Astrocyte (in vitro differentiated cells and primary cell): ENCODE measurements at regions not wholly inside any gene's neighbourhood (a gene's known extent, or its start where the extent isn't known, plus 50 kb on each side); places are given as distances from the start of the nearest gene placed in this dataset.

Experiments
- DNase-seq: peaks from one replicate; pipeline ENCODE4 v3.0.0-alpha.2; 2010; ENCODE audit warnings: low read depth
- FAIRE-seq: peaks from 2 replicates; lab custom pipeline; 2011; peaks lifted over from hg19 to GRCh38; lab: Jason Lieb, UNC
- H2AFZ ChIP-seq: 2 replicates; pipeline ENCODE4 v1.6.0; 2012; ENCODE audit warnings: low read depth, low read length, inconsistent platforms
- H3K27ac ChIP-seq: 2 replicates; pipeline ENCODE4 v1.5.1; 2011; ENCODE audit warnings: low read depth, low read length, inconsistent platforms
- H3K27me3 ChIP-seq: 2 replicates; pipeline ENCODE4 v1.6.0; 2011; ENCODE audit warnings: low read length, inconsistent platforms; ENCODE audit not compliant: insufficient read depth
- H3K36me3 ChIP-seq: 2 replicates; pipeline ENCODE4 v1.5.1; 2011; ENCODE audit warnings: low read length, inconsistent platforms; ENCODE audit not compliant: insufficient read depth
- H3K4me1 ChIP-seq: 2 replicates; pipeline ENCODE4 v1.5.1; 2011; ENCODE audit warnings: low read length, inconsistent platforms; ENCODE audit not compliant: insufficient read depth
- H3K4me2 ChIP-seq: 2 replicates; pipeline ENCODE4 v1.6.0; 2012; ENCODE audit warnings: low read length, inconsistent platforms
- H3K4me3 ChIP-seq: 2 replicates; pipeline ENCODE4 v1.5.1; 2011; ENCODE audit warnings: low read depth, mild to moderate bottlenecking, low read length, inconsistent platforms; ENCODE audit not compliant: insufficient read depth
- H3K79me2 ChIP-seq: 2 replicates; pipeline ENCODE4 v1.6.0; 2012; ENCODE audit warnings: mild to moderate bottlenecking, low read length, inconsistent platforms; ENCODE audit not compliant: insufficient read depth
- H3K9ac ChIP-seq: 2 replicates; pipeline ENCODE4 v1.6.0; 2012; ENCODE audit warnings: mild to moderate bottlenecking, low read length, inconsistent platforms
- H3K9me3 ChIP-seq: 2 replicates; pipeline ENCODE4 v1.5.1; 2012; ENCODE audit warnings: low read depth, mild to moderate bottlenecking, low read length, inconsistent platforms; ENCODE audit not compliant: insufficient read depth
- H4K20me1 ChIP-seq: 2 replicates; pipeline ENCODE4 v1.6.0; 2012; ENCODE audit warnings: low read length, inconsistent platforms; ENCODE audit not compliant: insufficient read depth
- H3K27ac Mint-ChIP-seq: one replicate; pipeline ENCODE4 v1.8.0; 2021; ENCODE audit warnings: mild to moderate bottlenecking, mixed read lengths; ENCODE audit not compliant: unreplicated experiment
- H3K27me3 Mint-ChIP-seq: one replicate; pipeline ENCODE4 v1.8.0; 2021; ENCODE audit warnings: low read depth, mixed read lengths; ENCODE audit not compliant: unreplicated experiment
- H3K36me3 Mint-ChIP-seq: one replicate; pipeline ENCODE4 v1.8.0; 2021; ENCODE audit warnings: low read depth, mixed read lengths; ENCODE audit not compliant: unreplicated experiment
- H3K4me1 Mint-ChIP-seq: one replicate; pipeline ENCODE4 v1.8.0; 2021; ENCODE audit warnings: low read depth, mixed read lengths; ENCODE audit not compliant: unreplicated experiment
- H3K4me3 Mint-ChIP-seq: one replicate; pipeline ENCODE4 v1.8.0; 2021; ENCODE audit warnings: mild to moderate bottlenecking, moderate library complexity, mixed read lengths; ENCODE audit not compliant: unreplicated experiment
- H3K9me3 Mint-ChIP-seq: one replicate; pipeline ENCODE4 v1.8.0; 2021; ENCODE audit warnings: mild to moderate bottlenecking, mixed read lengths; ENCODE audit not compliant: unreplicated experiment
- CTCF ChIP-seq: IDR thresholded peaks from 2 replicates; pipeline ENCODE4 v1.5.1; 2011; ENCODE audit warnings: low read depth, mild to moderate bottlenecking, inconsistent platforms, low read length, moderate library complexity; ENCODE audit not compliant: insufficient read depth
- EZH2 ChIP-seq: IDR thresholded peaks from 2 replicates; pipeline ENCODE4 v1.6.1; 2012; ENCODE audit warnings: mild to moderate bottlenecking, low read length, inconsistent platforms; ENCODE audit not compliant: insufficient read depth

- peaks cover 13% of the 10 kb centered on the region for H3K27me3 Mint-ChIP-seq
- Histone ChIP-seq H3K36me3 (no peaks in the 10 kb centered on the region), H2AFZ (no peak overlapping the region), H3K4me1 (no peaks in the 10 kb centered on the region), H3K79me2 (no peaks in the 10 kb centered on the region), H4K20me1 (no peaks in the 10 kb centered on the region), H3K27ac (no peak overlapping the region), H3K27me3 (peaks cover 10% of the 10 kb centered on the region), H3K4me2 (no peak overlapping the region), H3K4me3 (no peak overlapping the region), H3K9me3 (peaks cover 3% of the 10 kb centered on the region), H3K9ac (no peak overlapping the region)
- TF ChIP-seq CTCF (no peak), EZH2 (no peak)
- peaks cover 6% of the 10 kb centered on the region for H3K9me3 Mint-ChIP-seq
- H3K27ac Mint-ChIP-seq = no peak overlapping the region
- no peaks in the 10 kb centered on the region for H3K36me3 Mint-ChIP-seq
- no peak overlapping the region for H3K4me3 Mint-ChIP-seq
- no peak for FAIRE-seq
- DNase-seq = no peak
- H3K4me1 Mint-ChIP-seq = no peaks in the 10 kb centered on the region
Measured at GRCh38 chr21:35720208-35720731, 340.1 kb downstream of the SETD4 start.

- Mint-ChIP-seq H3K4me3 (no peak overlapping the region), H3K36me3 (no peaks in the 10 kb centered on the region), H3K4me1 (no peaks in the 10 kb centered on the region), H3K9me3 (peaks cover 10% of the 10 kb centered on the region), H3K27ac (no peak overlapping the region), H3K27me3 (peaks cover 12% of the 10 kb centered on the region)
- Histone ChIP-seq H3K4me2 (no peak overlapping the region), H3K9me3 (peaks cover 3% of the 10 kb centered on the region), H2AFZ (no peak overlapping the region), H3K4me3 (no peak overlapping the region), H3K36me3 (no peaks in the 10 kb centered on the region), H3K4me1 (no peaks in the 10 kb centered on the region), H3K79me2 (no peaks in the 10 kb centered on the region), H3K27me3 (peaks cover 12% of the 10 kb centered on the region), H4K20me1 (no peaks in the 10 kb centered on the region), H3K27ac (no peak overlapping the region), H3K9ac (no peak overlapping the region)
- TF ChIP-seq EZH2 (no peak), CTCF (no peak)
- FAIRE-seq = no peak
- no peak for DNase-seq
Measured at GRCh38 chr21:35719080-35719479, 341.2 kb downstream of the SETD4 start.

GRCh38 chr21:35716876-35717565 lies 343.3 kb downstream of the SETD4 start:
- Mint-ChIP-seq H3K4me3 (no peak overlapping the region), H3K9me3 (peaks cover 12% of the 10 kb centered on the region), H3K27me3 (peaks cover 11% of the 10 kb centered on the region), H3K36me3 (no peaks in the 10 kb centered on the region), H3K27ac (no peak overlapping the region), H3K4me1 (no peaks in the 10 kb centered on the region)
- Histone ChIP-seq H3K9ac (no peak overlapping the region), H3K27me3 (peaks cover 15% of the 10 kb centered on the region), H3K4me1 (no peaks in the 10 kb centered on the region), H3K36me3 (no peaks in the 10 kb centered on the region), H3K9me3 (peaks cover 3% of the 10 kb centered on the region), H3K27ac (no peak overlapping the region), H4K20me1 (no peaks in the 10 kb centered on the region), H3K79me2 (no peaks in the 10 kb centered on the region), H3K4me2 (no peak overlapping the region), H2AFZ (no peak overlapping the region), H3K4me3 (no peak overlapping the region)
- FAIRE-seq (no peak), DNase-seq (no peak)
- no peak for TF ChIP-seq EZH2
- no peak for TF ChIP-seq CTCF
